CD14-positive monocyte (primary cell): ENCODE measurements at regions not wholly inside any gene's neighbourhood (a gene's known extent, or its start where the extent isn't known, plus 50 kb on each side); places are given as distances from the start of the nearest gene placed in this dataset.

Experiments
- DNase-seq, 3 donors: peaks; one replicate each; pipeline ENCODE4 v3.0.0-alpha.2; 2011 to 2022
- H2AFZ ChIP-seq: 2 replicates; pipeline ENCODE4 v1.6.0; 2012; ENCODE audit warnings: mild to moderate bottlenecking, low read depth, low read length, inconsistent platforms; ENCODE audit not compliant: insufficient read depth, poor library complexity, severe bottlenecking
- H3K27ac ChIP-seq, 2 donors: 1 replicate in 1 of 2; 2 replicates in 1 of 2; pipeline ENCODE4 v1.5.1; 2012 to 2013; ENCODE audit warnings: low read length in 2 of 2, control low read depth in 1 of 2, inconsistent platforms in 1 of 2, low read depth in 1 of 2, mild to moderate bottlenecking in 1 of 2
- H3K27me3 ChIP-seq, 2 donors: one replicate each; pipeline versions ENCODE4 v1.6.0 to v1.6.1; 2011 to 2013; ENCODE audit warnings: low read length in 2 of 2; ENCODE audit not compliant: control insufficient read depth in 2 of 2, insufficient read depth in 2 of 2
- H3K36me3 ChIP-seq, 2 donors: replicated peaks in 1 of 2; 1 replicate in 1 of 2; 2 replicates in 1 of 2; pipeline versions ENCODE4 v1.5.1 to v1.6.1; 2012 to 2013; ENCODE audit warnings: low read length in 2 of 2, control low read depth in 1 of 2, inconsistent platforms in 1 of 2, mild to moderate bottlenecking in 1 of 2; ENCODE audit not compliant: insufficient read depth in 2 of 2, control insufficient read depth in 1 of 2
- H3K4me1 ChIP-seq, 2 donors: 1 replicate in 1 of 2; 2 replicates in 1 of 2; pipeline versions ENCODE4 v1.5.1 to v1.6.1; 2012 to 2013; ENCODE audit warnings: low read length in 2 of 2, control low read depth in 1 of 2, inconsistent platforms in 1 of 2, mild to moderate bottlenecking in 1 of 2, moderate library complexity in 1 of 2; ENCODE audit not compliant: insufficient read depth in 2 of 2, control insufficient read depth in 1 of 2
- H3K4me2 ChIP-seq: replicated peaks from 2 replicates; pipeline ENCODE3; 2012; ENCODE audit warnings: low read length, moderate library complexity, mild to moderate bottlenecking; ENCODE audit not compliant: poor library complexity, severe bottlenecking; ENCODE audit errors: extremely low read depth
- H3K4me3 ChIP-seq, 3 experiments: fragments of 200-600 bp in 1 of 3; sonication (generic) in 1 of 3; replicated peaks in 1 of 3; 1 replicate in 2 of 3; 2 replicates in 1 of 3; pipeline ENCODE4 v1.5.1; 2011 to 2013; ENCODE audit warnings: low read length in 3 of 3, mild to moderate bottlenecking in 3 of 3, control low read depth in 2 of 3, low read depth in 2 of 3, inconsistent platforms in 1 of 3, moderate library complexity in 1 of 3
- H3K79me2 ChIP-seq: 2 replicates; pipeline ENCODE4 v1.6.0; 2012; ENCODE audit warnings: mild to moderate bottlenecking, control low read depth, inconsistent platforms, low read length, moderate library complexity; ENCODE audit not compliant: insufficient read depth
- H3K9ac ChIP-seq: 2 replicates; pipeline ENCODE4 v1.6.0; 2017; ENCODE audit warnings: low read length, mild to moderate bottlenecking; ENCODE audit not compliant: insufficient read depth, poor library complexity, severe bottlenecking
- H3K9me3 ChIP-seq, 2 donors: replicated peaks in 1 of 2; 1 replicate in 1 of 2; 2 replicates in 1 of 2; pipeline versions ENCODE4 v1.5.1 to v1.6.1; 2012 to 2013; ENCODE audit warnings: low read length in 2 of 2, control low read depth in 1 of 2; ENCODE audit not compliant: control insufficient read depth in 1 of 2, insufficient read depth in 1 of 2
- H4K20me1 ChIP-seq: 2 replicates; pipeline ENCODE4 v1.6.0; 2012; ENCODE audit warnings: mild to moderate bottlenecking, low read length, control low read depth, moderate library complexity; ENCODE audit not compliant: insufficient read depth
- H3K27ac Mint-ChIP-seq, 7 donors: one replicate each; pipeline ENCODE4 v1.8.0; 2020; ENCODE audit warnings: mild to moderate bottlenecking in 7 of 7, mixed read lengths in 7 of 7, moderate library complexity in 6 of 7, inconsistent platforms in 2 of 7
- H3K27me3 Mint-ChIP-seq, 3 donors: one replicate each; pipeline ENCODE4 v1.8.0; 2021 to 2022; ENCODE audit warnings: low read depth in 3 of 3, mild to moderate bottlenecking in 3 of 3, mixed read lengths in 3 of 3, moderate library complexity in 3 of 3, inconsistent platforms in 1 of 3
- H3K36me3 Mint-ChIP-seq, 2 donors: one replicate each; pipeline ENCODE4 v1.8.0; 2020; ENCODE audit warnings: mixed read lengths in 2 of 2, inconsistent platforms in 1 of 2, mild to moderate bottlenecking in 1 of 2
- H3K4me1 Mint-ChIP-seq: one replicate; pipeline ENCODE4 v1.8.0; 2020; ENCODE audit warnings: mild to moderate bottlenecking, mixed read lengths
- H3K4me3 Mint-ChIP-seq, 2 donors: one replicate each; pipeline ENCODE4 v1.8.0; 2020; ENCODE audit warnings: mild to moderate bottlenecking in 2 of 2, mixed read lengths in 2 of 2, moderate library complexity in 1 of 2
- H3K9me3 Mint-ChIP-seq, 7 donors: one replicate each; pipeline ENCODE4 v1.8.0; 2020 to 2022; ENCODE audit warnings: mixed read lengths in 7 of 7, mild to moderate bottlenecking in 6 of 7, moderate library complexity in 6 of 7, inconsistent platforms in 2 of 7
- CTCF ChIP-seq: fragments of 200-600 bp; IDR thresholded peaks from one replicate; pipeline ENCODE4 v1.8.0; 2022; ENCODE audit warnings: antibody characterized with exemption, mild to moderate bottlenecking
- WGBS: methylation state at CpG from one replicate; pipeline ENCODE4 v1.1.5; 2013; ENCODE audit warnings: missing lambda C conversion rate; ENCODE audit not compliant: insufficient coverage; 5-methylcytosine and 5-hydroxymethylcytosine counted together
- intact Hi-C, 2 donors: fragments of 100-400 bp; cut with micrococcal nuclease; formaldehyde crosslinking; loops; one replicate each; pipeline versions ENCODE4 v1.15.0 to v1.15.1; 2023

GRCh38 chr16:64426131-64426666, 695.7 kb downstream of the CDH11 start:
- intact Hi-C loops: no loop called here
- Mint-ChIP-seq H3K4me3 (no peak overlapping the region), H3K9me3 (peaks cover 0 to 6% (median 4%) of the 10 kb centered on the region in 7 donors), H3K27ac (no peak overlapping the region), H3K36me3 (no peaks in the 10 kb centered on the region), H3K4me1 (no peaks in the 10 kb centered on the region), H3K27me3 (no peaks in the 10 kb centered on the region)
- no peaks in the 10 kb centered on the region for H3K36me3 ChIP-seq
- H3K4me1 ChIP-seq: no peaks in the 10 kb centered on the region
- TF ChIP-seq CTCF: no peak
- H3K27me3 ChIP-seq: no peaks in the 10 kb centered on the region
- H3K79me2 ChIP-seq: no peaks in the 10 kb centered on the region
- H3K4me2 ChIP-seq: no peak overlapping the region
- peaks cover 0 to 4% of the 10 kb centered on the region in 2 donors for H3K9me3 ChIP-seq
- no peaks in the 10 kb centered on the region for H4K20me1 ChIP-seq
- no peak for DNase-seq
- H2AFZ ChIP-seq: no peak overlapping the region
- no peak overlapping the region for H3K27ac ChIP-seq
- H3K9ac ChIP-seq: no peak overlapping the region
- WGBS: no CpG with 5 or more reads among the region's 3 CpGs
- H3K4me3 ChIP-seq: no peak overlapping the region

GRCh38 chr16:64425381-64425780, 696.5 kb downstream of the CDH11 start:
- no peak overlapping the region for H2AFZ ChIP-seq
- no peak for DNase-seq

More at GRCh38 chr16:64425381-64425780, 696.5 kb downstream of the CDH11 start:
- Mint-ChIP-seq H3K27me3 (no peaks in the 10 kb centered on the region), H3K9me3 (peaks cover 0 to 6% (median 4%) of the 10 kb centered on the region in 7 donors), H3K4me1 (no peaks in the 10 kb centered on the region), H3K4me3 (no peak overlapping the region), H3K36me3 (no peaks in the 10 kb centered on the region), H3K27ac (no peak overlapping the region)
- Histone ChIP-seq H3K9me3 (peaks cover 0 to 4% of the 10 kb centered on the region in 2 donors), H3K9ac (no peak overlapping the region), H3K27ac (no peak overlapping the region), H3K27me3 (no peaks in the 10 kb centered on the region), H3K79me2 (no peaks in the 10 kb centered on the region), H3K4me1 (no peaks in the 10 kb centered on the region), H3K36me3 (no peaks in the 10 kb centered on the region), H3K4me2 (no peak overlapping the region), H3K4me3 (no peak overlapping the region), H4K20me1 (no peaks in the 10 kb centered on the region)
- intact Hi-C loops: no loop called here
- no peak for TF ChIP-seq CTCF
